ENCODE measurements at regions not wholly inside any gene's neighbourhood (a gene's known extent, or its start where the extent isn't known, plus 50 kb on each side); places are given as distances from the start of the nearest gene placed in this dataset.

GRCh38 chr3:181081930-181082329 lies 92.4 kb upstream of the DNAJC19 start:
- no peak for DNase-seq
- no peak overlapping the region for H3K4me3 ChIP-seq
- intact Hi-C loops (cut with DNase I) = no loop called here

GRCh38 chr3:181076558-181076957 lies 87.0 kb upstream of the DNAJC19 start:
- no peaks in the 10 kb centered on the region for H3K27me3 ChIP-seq
- no peaks in the 10 kb centered on the region for H3K4me1 ChIP-seq
- no peak overlapping the region for H3K4me3 ChIP-seq
- H3K27ac ChIP-seq = no peak overlapping the region
- intact Hi-C loops (cut with DNase I) = no loop called here
- no peaks in the 10 kb centered on the region for H3K36me3 ChIP-seq
- peaks cover 0 to 4% (median 0%) of the 10 kb centered on the region in 4 donors for H3K9me3 ChIP-seq
- DNase-seq = no peak
- TF ChIP-seq EP300 (IDR thresholded peaks at IDR 0.05) (no peak), POLR2A (IDR thresholded peaks at IDR 0.05) (no peak), POLR2AphosphoS5 (IDR thresholded peaks at IDR 0.05) (no peak), CTCF (IDR thresholded peaks at IDR 0.05) (no peak)

More at GRCh38 chr3:181081930-181082329, 92.4 kb upstream of the DNAJC19 start:
- 88 to 91% methylated on average over 3 of the region's 3 CpGs for WGBS, 2 donors
- H3K36me3 ChIP-seq = no peaks in the 10 kb centered on the region
- H3K4me1 ChIP-seq = no peaks in the 10 kb centered on the region
- H3K27me3 ChIP-seq = no peaks in the 10 kb centered on the region
- TF ChIP-seq CTCF (IDR thresholded peaks at IDR 0.05) (no peak), EP300 (IDR thresholded peaks at IDR 0.05) (no peak), POLR2AphosphoS5 (IDR thresholded peaks at IDR 0.05) (no peak), POLR2A (IDR thresholded peaks at IDR 0.05) (no peak)
- H3K27ac ChIP-seq = no peak overlapping the region
- H3K9me3 ChIP-seq = no peaks in the 10 kb centered on the region

GRCh38 chr3:181075098-181075497 lies 85.6 kb upstream of the DNAJC19 start:
- intact Hi-C loops (cut with DNase I) = no loop called here
- no peaks in the 10 kb centered on the region for H3K27me3 ChIP-seq
- H3K4me1 ChIP-seq = no peaks in the 10 kb centered on the region
- no peak for DNase-seq
- no peaks in the 10 kb centered on the region for H3K36me3 ChIP-seq
- H3K4me3 ChIP-seq = no peak overlapping the region
- no peak for TF ChIP-seq POLR2A (IDR thresholded peaks at IDR 0.05)
- TF ChIP-seq POLR2AphosphoS5 (IDR thresholded peaks at IDR 0.05) = no peak
- TF ChIP-seq CTCF (IDR thresholded peaks at IDR 0.05) = no peak
- TF ChIP-seq EP300 (IDR thresholded peaks at IDR 0.05) = no peak
- no peak overlapping the region for H3K27ac ChIP-seq
- WGBS, 2 donors = 86 to 88% methylated on average over 1 of the region's 1 CpG
- peaks cover 0 to 4% (median 0%) of the 10 kb centered on the region in 4 donors for H3K9me3 ChIP-seq

GRCh38 chr3:181066143-181067087 lies 76.9 kb upstream of the DNAJC19 start:
- Histone ChIP-seq H3K4me1 (no peaks in the 10 kb centered on the region), H3K4me3 (no peak overlapping the region), H3K27ac (no peak overlapping the region), H3K36me3 (no peaks in the 10 kb centered on the region), H3K9me3 (no peaks in the 10 kb centered on the region), H3K27me3 (no peaks in the 10 kb centered on the region)
- intact Hi-C loops (cut with DNase I) = no loop called here
- DNase-seq = no peak
- no peak for TF ChIP-seq POLR2AphosphoS5 (IDR thresholded peaks at IDR 0.05)
- no peak for TF ChIP-seq POLR2A (IDR thresholded peaks at IDR 0.05)
- no peak for TF ChIP-seq EP300 (IDR thresholded peaks at IDR 0.05)
- TF ChIP-seq CTCF (IDR thresholded peaks at IDR 0.05) = no peak
- 56 to 71% methylated on average over 4 of the region's 4 CpGs for WGBS, 2 donors
